ENCODE measurements at regions not wholly inside any gene's neighbourhood (a gene's known extent, or its start where the extent isn't known, plus 50 kb on each side); places are given as distances from the start of the nearest gene placed in this dataset.
"Not testable (repeated sequence)": the region's sequence is repeated elsewhere in the genome, so short reads cannot be mapped to it uniquely, and the experiment has no call there.

GRCh38 chr3:177483182-177483967, 286.1 kb upstream of the TBL1XR1 start:
- DNase-seq: no peak

- DNase-seq: no peak
These were observed 286.9 kb upstream of the TBL1XR1 start for GRCh38 chr3:177484206-177484605.

DNA sequence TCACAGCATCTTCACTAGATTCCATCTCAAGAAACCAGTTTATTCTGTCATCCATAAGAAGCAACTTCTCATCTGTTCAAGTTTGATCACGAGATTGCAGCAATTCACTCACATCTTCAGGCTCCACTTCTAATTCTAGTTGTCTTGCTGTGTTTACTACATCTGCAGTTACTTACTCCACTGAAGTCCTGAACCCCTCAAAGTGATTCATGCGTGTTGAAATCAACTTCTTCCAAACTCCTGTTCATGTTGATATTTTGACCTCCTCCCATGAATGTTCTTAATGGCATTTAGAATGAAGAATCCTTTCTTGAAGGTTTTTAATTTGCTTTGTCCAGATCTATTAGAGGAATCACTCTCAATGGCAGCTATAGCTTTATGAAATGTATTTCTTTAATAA, 287.6 kb upstream of the TBL1XR1 start:
- no peak for DNase-seq

- DNase-seq: no peak
These were observed 290.4 kb upstream of the TBL1XR1 start for GRCh38 chr3:177487635-177488186.

- DNase-seq: no peak
These were observed 291.5 kb upstream of the TBL1XR1 start for GRCh38 chr3:177488740-177489139.

DNA sequence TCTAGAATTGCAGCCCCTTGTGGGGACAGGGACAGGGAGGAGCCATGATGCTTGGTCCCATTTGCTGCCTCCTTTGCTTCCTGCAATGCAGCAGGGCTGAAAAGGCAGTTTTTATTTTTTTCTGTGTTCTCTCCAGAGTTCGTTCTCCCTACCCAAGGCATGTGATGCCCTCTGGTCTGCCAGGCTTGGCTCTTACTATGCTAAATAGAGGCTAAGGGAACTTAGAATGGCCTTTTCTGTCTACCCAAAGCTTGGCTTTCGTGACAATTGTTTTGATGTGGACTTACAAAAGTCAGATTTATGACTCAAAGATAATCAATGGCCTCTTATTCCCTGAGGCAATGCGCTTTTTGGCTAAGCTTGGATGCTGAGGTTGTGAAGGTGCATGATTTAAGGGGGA, 293.3 kb upstream of the TBL1XR1 start:
- DNase-seq: no peak

DNA sequence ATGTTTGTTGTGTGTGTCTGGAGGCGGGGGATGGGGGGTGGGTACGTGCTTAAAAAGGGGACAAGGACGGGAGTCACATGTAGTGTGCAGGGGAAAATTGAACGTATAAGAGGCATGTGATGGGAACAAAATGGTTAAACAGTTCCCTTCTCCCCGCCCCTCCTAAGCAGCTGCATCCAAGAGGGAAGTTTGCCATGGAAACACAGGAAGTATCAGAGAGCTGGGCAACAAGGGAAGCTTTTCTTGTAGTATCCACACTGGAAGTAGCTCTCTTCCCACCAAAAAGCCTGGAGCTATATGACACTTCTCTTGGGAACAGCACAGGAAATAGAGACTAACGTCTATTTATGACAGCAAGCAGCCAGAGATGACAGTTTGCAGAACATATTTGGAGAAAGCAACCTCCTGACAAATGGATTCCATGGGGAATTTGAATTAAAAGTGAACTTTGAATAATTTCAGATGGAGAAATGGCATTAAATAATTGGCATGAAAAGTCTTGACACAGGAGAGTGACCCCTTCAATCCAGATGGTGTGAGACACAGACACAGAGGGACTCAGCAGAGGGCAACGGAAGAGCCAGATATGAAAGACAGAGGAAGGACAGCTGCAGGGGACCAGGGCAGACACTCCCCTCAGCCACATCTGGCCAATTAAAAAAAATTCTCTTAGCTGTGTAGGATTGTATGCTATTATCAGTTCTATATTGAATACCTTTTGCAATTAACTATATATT, 294.2 kb upstream of the TBL1XR1 start:
- no peak for DNase-seq

DNA sequence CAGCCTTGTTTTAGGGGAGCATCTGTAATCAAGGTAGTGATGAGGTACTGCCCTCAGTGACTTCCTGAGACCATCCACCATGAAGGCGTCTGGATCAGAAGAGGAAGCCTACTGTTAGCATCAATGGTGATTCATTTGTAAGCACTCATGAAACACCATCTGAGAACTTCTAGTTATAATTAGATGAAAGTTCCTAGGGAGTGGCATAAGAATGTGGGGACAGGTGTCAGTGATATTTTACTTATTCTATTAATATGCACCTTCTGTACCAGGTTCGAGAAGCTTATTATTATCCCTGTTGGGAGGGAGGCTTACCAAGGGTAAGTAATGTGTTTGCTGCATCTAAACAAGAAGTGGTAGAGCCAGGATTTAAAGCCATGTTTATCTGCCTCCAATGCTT, 295.8 kb upstream of the TBL1XR1 start:
- no peak for DNase-seq

DNA sequence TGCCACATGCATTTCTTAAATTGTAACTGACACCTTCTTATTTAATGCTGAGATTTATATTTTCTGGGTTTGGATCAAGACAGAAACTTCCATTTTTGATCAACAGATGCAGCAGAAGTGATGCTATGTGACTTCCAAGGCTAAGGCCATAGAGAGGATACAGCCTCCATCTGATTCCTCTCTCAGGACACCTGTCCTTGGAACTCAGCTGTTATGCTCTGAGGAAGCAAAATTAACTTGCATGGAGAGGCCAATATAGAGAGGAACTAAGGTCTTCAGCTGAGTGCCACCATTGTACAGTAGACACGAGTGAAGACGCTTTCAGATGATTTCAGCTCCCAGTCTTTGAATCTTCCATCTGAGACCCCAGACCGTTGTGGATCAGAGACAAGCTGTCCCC, 296.9 kb upstream of the TBL1XR1 start:
- DNase-seq: no peak

DNA sequence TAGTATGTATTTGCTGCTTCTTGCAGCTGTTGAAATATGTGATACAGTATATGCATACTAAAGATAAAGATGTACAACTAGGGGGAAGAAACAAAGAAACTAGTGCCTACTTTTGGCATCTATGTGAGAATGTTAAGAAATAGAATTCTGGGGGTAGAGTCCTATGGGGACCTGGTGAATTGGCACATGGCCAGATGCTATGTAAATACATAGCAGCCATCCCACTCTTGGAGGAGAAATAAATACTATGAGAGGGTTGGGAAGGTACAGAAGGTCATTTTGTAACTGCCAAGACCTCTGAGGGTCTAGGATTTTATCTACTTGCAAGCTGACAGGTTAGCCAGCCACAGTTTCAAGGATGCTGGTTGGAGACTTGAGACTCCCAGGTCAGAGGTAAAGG, 298.3 kb upstream of the TBL1XR1 start:
- DNase-seq: no peak

GRCh38 chr3:177498037-177498857, 301.0 kb upstream of the TBL1XR1 start:
- DNase-seq: no peak

DNA sequence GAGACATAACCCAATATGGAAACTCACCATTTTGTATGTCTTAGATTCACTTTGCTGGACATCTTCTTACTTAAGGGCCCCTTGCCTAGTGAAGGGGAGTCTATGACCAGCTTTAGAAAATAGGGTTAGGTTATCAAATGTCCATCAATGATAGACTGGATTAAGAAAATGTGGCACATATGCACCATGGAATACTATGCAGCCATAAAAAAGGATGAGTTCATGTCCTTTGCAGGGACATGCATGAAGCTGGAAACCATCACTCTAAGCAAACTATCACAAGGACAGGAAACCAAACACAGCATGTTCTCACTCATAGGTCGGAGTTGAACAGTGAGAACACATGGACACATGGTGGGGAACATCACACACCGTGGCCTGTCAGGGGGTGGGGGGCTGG, 301.8 kb upstream of the TBL1XR1 start:
- DNase-seq: not testable (repeated sequence)

GRCh38 chr3:177499779-177500423, 302.6 kb upstream of the TBL1XR1 start:
- no peak for DNase-seq

- DNase-seq: no peak
These were observed 313.5 kb upstream of the TBL1XR1 start for GRCh38 chr3:177510693-177511216.

- DNase-seq: no peak
These were observed 315.9 kb upstream of the TBL1XR1 start for GRCh38 chr3:177512945-177513814.

GRCh38 chr3:177513815-177514610, 316.7 kb upstream of the TBL1XR1 start:
- no peak for DNase-seq

- no peak for DNase-seq
These were observed 317.6 kb upstream of the TBL1XR1 start for GRCh38 chr3:177514611-177515499.

- DNase-seq: no peak
These were observed 318.5 kb upstream of the TBL1XR1 start for GRCh38 chr3:177515786-177516157.
